ENCODE measurements at regions not wholly inside any gene's neighbourhood (a gene's known extent, or its start where the extent isn't known, plus 50 kb on each side); places are given as distances from the start of the nearest gene placed in this dataset.
A peak's percentile ranks its signal among the peaks of the same experiment; 100 is the strongest.

DNA sequence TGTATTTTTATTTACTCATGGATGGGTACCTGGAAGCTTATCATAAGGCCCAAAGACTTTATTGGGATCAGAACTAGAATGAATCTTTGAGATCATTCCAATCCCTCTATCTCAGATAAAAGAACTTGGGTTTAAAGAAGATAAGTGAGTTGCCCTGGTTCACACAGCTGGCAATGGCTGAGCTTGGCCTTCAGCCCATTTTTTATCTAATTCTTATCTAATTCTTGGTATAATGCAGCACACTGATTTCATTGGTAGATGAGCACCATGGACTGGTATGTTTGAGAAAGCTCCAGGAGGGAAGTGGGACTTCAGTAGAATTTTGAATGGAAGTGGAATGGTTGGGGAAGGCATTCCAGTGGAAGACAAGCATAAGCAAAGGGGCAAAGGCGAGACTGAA is 558.9 kb downstream of the REEP3 start:
- TF ChIP-seq, protein P1, sequence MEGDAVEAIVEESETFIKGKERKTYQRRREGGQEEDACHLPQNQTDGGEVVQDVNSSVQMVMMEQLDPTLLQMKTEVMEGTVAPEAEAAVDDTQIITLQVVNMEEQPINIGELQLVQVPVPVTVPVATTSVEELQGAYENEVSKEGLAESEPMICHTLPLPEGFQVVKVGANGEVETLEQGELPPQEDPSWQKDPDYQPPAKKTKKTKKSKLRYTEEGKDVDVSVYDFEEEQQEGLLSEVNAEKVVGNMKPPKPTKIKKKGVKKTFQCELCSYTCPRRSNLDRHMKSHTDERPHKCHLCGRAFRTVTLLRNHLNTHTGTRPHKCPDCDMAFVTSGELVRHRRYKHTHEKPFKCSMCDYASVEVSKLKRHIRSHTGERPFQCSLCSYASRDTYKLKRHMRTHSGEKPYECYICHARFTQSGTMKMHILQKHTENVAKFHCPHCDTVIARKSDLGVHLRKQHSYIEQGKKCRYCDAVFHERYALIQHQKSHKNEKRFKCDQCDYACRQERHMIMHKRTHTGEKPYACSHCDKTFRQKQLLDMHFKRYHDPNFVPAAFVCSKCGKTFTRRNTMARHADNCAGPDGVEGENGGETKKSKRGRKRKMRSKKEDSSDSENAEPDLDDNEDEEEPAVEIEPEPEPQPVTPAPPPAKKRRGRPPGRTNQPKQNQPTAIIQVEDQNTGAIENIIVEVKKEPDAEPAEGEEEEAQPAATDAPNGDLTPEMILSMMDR (IDR thresholded peaks at IDR 0.05; ENCODE audit: low read depth, low read length, missing control alignments), result no peak
- no peak overlapping the region for H3K4me3 ChIP-seq (ENCODE audit: low read depth, low read length)
- DNase-seq (ENCODE audit: low read depth), result no peak

DNA sequence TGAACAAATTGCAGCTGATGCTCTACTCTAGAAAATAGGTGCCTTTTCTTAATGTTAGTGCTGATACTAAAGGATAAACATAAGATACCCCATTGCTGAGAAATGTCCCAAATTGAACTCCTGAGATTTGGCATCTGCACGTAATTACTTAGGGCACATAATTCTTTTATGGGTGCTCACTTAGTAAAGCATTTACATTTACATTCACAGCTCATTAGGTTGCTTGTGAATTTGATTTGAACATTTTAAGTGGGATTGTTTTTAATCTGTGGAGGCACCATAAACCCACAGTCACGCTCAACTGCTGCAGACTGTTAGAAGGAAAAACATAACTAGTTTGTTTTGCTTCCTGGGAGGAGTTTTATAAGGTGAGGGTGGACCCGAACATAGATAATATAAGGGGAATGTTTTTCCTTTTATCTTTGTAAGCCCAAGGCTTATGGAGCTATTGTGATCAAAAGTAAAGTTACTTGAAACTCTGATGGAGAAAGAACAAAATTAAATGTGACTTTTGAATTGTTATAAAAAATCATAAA is 560.8 kb downstream of the REEP3 start:
- TF ChIP-seq, protein P1 (IDR thresholded peaks at IDR 0.05; ENCODE audit: low read depth, low read length, missing control alignments), result no peak
- H3K4me3 ChIP-seq (ENCODE audit: low read depth, low read length), result no peak overlapping the region
- no peak for DNase-seq (ENCODE audit: low read depth)

GRCh38 chr10:64086083-64086767 is 565.0 kb downstream of the REEP3 start:
- DNase-seq (ENCODE audit: low read depth), result no peak
- H3K4me3 ChIP-seq (ENCODE audit: low read depth, low read length), result no peak overlapping the region
- TF ChIP-seq, protein P1 (IDR thresholded peaks at IDR 0.05; ENCODE audit: low read depth, low read length, missing control alignments), result no peak

DNA sequence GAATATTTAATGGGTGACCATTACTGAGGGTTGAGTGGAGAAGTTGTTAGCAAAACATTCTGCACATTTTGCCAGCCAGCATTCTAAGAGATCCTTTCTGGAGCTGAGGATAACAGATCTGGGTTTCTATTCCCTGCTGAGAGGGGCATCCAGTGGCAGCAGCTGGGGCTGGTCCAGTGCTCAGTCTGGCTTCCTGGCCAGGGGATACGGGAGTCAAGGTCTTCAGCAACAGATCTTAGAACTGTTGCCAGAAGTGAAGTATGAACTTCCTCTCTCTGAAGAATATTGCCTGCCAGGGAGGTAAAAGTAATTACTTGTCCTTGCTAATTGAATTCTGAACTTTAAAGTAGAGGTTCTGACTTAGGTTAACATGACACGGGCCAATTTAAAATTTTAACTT is 568.4 kb downstream of the REEP3 start:
- no peak for DNase-seq (ENCODE audit: low read depth)
- TF ChIP-seq, protein P1 (IDR thresholded peaks at IDR 0.05; ENCODE audit: low read depth, low read length, missing control alignments), result no peak
- no peak overlapping the region for H3K4me3 ChIP-seq (ENCODE audit: low read depth, low read length)

GRCh38 chr10:64090865-64091264 is 569.7 kb downstream of the REEP3 start:
- TF ChIP-seq, protein P1 (IDR thresholded peaks at IDR 0.05; ENCODE audit: low read depth, low read length, missing control alignments), result no peak
- no peak for DNase-seq (ENCODE audit: low read depth)

DNA sequence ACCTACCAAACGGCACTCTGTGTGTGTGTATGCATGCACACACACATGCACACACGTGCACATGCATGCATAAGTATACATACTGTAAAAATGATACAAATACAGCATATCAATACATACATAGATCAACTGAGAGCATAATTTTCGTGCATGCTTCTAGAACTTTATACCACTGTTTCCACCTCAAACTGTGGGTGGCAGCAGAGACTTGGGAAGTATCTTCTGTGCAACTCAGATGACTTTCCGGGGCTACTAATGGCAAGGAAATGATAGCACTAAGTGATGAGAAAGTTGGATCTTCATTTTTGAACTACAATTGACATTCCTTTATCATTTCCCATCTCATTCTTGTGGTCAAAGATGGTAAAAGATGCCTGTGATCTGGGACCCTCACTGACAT is 570.7 kb downstream of the REEP3 start:
- TF ChIP-seq, protein P1 (IDR thresholded peaks at IDR 0.05; ENCODE audit: low read depth, low read length, missing control alignments), result peak; percentile 27

More at GRCh38 chr10:64090865-64091264, 569.7 kb downstream of the REEP3 start:
- H3K4me3 ChIP-seq (ENCODE audit: low read depth, low read length), result no peak overlapping the region

GRCh38 chr10:64093304-64093703 is 572.1 kb downstream of the REEP3 start:
- DNase-seq (ENCODE audit: low read depth), result no peak
- TF ChIP-seq, protein P1 (IDR thresholded peaks at IDR 0.05; ENCODE audit: low read depth, low read length, missing control alignments), result no peak
- H3K4me3 ChIP-seq (ENCODE audit: low read depth, low read length), result no peak overlapping the region

More for the DNA sequence above, 570.7 kb downstream of the REEP3 start:
- no peak overlapping the region for H3K4me3 ChIP-seq (ENCODE audit: low read depth, low read length)
- DNase-seq (ENCODE audit: low read depth), result no peak

All from GM12864 (cell line).